GM18507 (cell line): ENCODE measurements at regions not wholly inside any gene's neighbourhood (a gene's known extent, or its start where the extent isn't known, plus 50 kb on each side); places are given as distances from the start of the nearest gene placed in this dataset.
"Not testable (repeated sequence)": the region's sequence is repeated elsewhere in the genome, so short reads cannot be mapped to it uniquely, and the experiment has no call there.

ENCODE experiments used
- DNase-seq: peaks from one replicate; pipeline ENCODE4 v3.0.0; 2011; ENCODE audit warnings: low read depth; ENCODE audit not compliant: insufficient read length; ENCODE audit errors: extremely low spot score
- FAIRE-seq: peaks from 2 replicates; lab custom pipeline; 2011; peaks lifted over from hg19 to GRCh38; lab: Jason Lieb, UNC

DNA sequence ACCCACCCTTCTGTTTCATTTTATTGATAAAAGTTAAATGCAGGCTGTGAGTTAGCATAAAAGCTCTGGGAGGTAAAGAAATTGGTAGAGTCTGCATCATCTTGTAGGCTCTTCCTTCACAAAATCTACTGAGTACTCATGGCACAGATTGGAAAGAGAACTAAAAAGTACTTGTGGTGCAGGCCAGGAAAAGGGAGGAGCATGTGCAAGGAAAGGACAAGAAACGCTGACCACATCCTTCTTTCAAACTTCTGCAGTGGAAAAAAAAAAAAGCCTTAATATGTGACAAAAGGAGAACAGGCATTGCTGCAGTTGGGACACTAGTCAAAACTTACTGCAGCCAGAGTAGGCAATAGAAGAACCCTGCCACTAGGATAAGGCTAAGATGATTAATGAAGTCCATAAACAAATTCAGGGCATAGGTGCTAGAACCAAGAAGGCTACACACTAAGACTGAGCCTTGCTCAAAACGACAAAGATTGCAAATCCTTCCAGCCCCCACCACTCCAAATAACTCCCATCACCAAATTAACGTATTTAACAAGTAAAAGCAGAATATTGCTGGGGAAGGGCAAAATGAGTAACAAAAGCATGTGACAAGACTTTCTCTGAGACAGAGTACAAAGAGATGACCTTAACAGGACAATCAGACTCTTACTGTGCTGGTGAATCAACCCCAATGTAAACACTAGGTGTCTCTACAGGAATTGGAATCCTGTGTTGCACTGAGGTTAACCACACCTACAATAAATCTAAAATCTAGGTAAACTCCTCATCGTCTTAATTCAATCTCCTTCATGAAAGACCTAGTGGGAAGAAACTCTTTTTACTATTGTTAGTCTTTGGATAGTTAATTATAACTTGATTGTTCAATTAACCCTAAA, 1024.8 kb downstream of the TLE1 start:
- FAIRE-seq (no peak), DNase-seq (no peak)

DNA sequence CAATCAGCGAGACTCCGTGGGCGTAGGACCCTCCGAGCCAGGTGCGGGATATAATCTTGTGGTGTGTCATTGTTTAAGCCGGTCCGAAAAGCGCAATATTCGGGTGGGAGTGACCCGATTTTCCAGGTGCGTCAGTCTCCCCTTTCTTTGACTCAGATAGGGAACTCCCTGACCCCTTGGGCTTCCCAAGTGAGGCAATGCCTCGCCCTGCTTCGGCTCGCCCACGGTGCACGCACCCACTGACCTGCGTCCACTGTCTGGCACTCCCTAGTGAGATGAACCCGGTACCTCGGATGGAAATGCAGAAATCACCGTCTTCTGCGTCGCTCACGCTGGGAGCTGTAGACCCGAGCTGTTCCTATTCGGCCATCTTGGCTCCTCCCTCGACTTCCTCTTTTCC, 1029.6 kb downstream of the TLE1 start:
- not testable (repeated sequence) for DNase-seq, FAIRE-seq

DNA sequence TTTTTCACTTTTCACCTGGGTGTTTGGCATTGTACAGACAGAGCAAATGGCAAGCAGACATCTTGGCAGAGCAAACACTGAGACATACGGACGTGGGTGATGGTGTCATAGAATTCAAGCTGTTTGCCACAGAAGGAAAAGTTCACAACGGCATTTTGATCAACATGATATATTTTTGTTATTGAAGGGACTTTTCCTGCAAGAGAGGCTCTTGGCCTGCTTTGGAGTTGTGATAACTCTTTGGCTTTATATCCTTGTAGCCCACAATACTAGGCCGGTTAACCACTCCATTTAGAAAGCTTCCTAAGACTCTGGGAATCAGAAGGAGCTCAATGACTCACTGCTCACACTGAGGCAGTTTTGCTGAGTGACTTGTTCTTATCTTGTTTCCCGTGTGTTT, 1038.3 kb downstream of the TLE1 start:
- no peak for DNase-seq
- FAIRE-seq = no peak

- FAIRE-seq (no peak), DNase-seq (no peak)
These were observed 1039.9 kb downstream of the TLE1 start for GRCh38 chr9:80649496-80649895.

GRCh38 chr9:80649001-80649420, 1040.3 kb downstream of the TLE1 start:
- no peak for DNase-seq
- FAIRE-seq = no peak

DNA sequence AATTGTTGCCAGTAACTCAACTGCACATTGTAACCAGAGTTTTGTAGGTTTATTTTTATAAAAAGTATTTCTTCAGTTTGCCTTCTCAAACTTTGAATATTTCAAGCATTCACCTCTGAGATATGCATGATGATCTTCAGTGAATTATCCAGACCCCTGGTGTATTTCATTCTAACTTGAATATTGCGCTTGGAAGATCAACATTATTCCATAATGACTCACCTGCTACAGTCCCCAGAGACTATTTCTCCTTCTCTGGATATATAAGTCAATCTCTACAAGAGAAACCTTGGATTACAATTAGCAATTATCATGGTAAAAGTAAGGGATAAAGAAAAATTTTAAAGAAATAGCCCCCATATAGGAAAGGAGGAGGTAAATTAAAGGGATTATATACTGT, 1041.0 kb downstream of the TLE1 start:
- FAIRE-seq = no peak
- DNase-seq = no peak

DNA sequence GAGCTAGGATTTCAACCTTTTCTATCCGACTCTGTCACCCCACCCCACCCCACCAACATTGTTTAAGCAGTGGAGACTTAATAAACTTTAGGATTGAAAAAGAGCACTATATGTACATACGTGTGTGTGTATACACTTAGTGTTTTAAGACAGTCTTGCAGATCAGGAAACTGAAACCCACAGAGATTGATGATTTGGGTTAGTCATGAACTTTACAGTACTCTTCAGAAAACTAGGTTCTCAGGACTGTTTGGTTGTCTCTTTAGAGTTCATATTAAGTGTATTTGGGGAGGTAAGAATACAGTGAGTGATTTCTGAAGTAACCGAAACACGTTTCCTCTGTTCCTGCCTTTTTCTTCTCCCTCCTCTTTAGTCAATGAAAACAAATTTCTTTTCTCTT, 1043.1 kb downstream of the TLE1 start:
- FAIRE-seq (no peak), DNase-seq (no peak)

DNA sequence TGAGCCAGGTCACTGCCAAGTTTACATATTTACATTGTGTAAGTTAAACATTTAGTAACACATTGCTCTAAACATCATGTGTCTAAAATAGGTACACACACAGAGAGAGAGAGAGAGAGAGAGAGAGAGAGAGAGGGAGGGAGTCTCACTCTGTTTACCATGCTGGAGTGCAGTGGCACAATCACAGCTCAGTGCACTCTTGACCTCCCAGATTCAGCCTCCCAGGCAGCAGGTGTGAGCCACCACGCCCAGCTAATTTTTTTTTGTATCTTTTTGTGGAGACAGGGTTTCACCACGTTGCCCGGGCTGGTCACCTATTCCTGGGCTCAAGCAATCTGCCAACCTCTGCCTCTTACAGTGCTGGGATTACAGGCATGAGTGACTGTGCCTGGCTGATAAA, 1045.3 kb downstream of the TLE1 start:
- DNase-seq (no peak), FAIRE-seq (no peak)

DNA sequence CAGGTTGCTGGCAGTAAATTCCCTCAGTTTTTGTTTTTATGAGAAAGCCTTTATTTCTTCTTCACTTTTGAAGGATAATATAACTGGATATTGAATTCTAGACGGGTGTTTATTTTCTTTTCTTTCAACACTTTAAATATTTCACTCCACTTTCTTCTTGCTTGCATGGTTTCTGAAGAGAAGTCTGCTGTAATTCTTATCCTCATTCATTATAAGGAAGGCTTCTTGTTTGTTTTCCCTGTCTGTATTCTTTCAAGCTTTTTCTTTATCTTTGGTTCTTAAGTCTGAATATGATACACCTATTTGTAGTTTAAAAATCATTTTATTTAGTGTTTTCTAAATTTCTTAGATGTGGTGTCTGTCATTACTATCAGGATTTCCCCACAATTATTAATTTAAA, 1054.3 kb downstream of the TLE1 start:
- FAIRE-seq (no peak), DNase-seq (no peak)

GRCh38 chr9:80632041-80632440, 1057.3 kb downstream of the TLE1 start:
- DNase-seq = no peak
- FAIRE-seq = no peak

GRCh38 chr9:80622508-80622907, 1050.7 kb downstream of the TLE4 start:
- no peak for FAIRE-seq

DNA sequence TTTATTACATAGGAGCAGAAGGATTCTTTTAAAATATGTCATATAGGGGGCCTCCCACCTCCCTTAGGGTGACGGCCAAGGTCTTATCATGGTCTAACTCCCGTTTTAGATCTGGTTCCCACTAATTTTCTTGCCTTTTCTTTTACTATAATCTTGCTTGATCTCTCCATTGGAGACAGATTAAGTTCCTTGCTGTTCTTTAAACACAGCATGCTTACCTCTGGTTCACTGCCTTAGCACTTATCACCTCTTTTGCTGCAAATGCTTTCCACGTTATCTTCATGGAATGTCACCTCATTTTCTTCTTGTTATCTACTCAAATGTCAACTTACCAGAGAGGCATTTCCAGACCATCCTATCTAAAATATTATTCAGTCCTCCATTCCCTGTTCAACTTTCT, 1047.6 kb downstream of the TLE4 start:
- FAIRE-seq = no peak
- no peak for DNase-seq

More at GRCh38 chr9:80622508-80622907, 1050.7 kb downstream of the TLE4 start:
- DNase-seq = no peak

GRCh38 chr9:80615964-80616363, 1044.2 kb downstream of the TLE4 start:
- FAIRE-seq (no peak), DNase-seq (no peak)

DNA sequence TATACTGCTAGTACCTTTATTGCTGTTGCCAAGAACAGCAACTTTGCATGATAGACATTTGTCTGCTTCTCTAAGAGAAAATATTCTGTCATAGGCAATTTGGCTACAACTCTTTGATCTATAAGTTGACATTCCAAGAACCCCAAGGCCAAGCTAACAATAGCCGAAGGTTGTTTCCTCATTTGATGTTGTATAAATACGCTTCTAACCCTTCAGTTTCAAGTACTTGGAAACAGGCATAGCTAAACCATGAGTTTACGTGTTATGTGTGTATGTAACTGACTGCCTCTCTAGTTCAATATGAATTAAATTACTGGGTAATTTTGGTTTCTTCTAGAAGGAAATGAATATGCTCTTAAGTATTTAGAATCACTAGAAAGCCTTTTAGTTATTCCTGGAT, 1034.0 kb downstream of the TLE4 start:
- no peak for DNase-seq
- no peak for FAIRE-seq

DNA sequence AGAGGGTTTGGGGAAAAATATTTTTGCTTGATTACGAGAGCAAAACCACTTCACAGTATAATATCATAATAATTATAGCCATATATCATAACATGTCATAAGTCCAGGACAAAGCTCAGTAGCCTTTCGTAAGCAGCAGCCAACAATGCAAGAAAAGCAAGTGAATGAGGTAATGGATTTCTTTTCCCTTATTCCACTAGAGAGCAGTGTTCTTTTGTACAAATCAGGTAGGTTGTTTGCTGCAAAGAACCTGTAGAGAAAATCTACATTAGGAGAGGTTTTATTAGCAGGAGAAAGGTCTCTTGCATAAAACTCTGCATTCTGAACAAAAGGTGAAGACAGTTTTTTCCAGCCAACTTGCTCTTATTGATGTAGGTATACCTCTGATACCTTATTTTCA, 1033.4 kb downstream of the TLE4 start:
- DNase-seq (no peak), FAIRE-seq (no peak)

DNA sequence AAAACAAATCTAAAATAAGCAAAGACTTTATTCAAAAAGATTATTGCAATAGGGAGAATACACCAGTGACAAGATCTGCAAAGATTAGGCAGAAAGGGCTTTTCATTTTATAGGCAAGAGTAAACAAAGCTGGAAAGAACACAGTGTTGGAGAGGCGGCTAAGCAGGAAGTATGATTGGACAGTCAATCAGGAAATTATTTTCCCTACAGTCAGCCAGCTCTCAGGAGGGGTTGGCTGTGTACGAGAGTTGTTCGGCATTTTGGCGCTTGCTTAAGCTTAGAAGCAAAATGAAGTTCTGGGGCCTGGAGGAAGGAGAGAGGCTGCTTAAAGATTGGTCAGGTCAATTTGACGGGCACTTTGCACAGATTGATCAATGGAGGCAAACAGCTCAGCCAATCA, 1030.5 kb downstream of the TLE4 start:
- FAIRE-seq = no peak

GRCh38 chr9:80596579-80596978, 1024.8 kb downstream of the TLE4 start:
- DNase-seq (no peak), FAIRE-seq (no peak)

More for the DNA sequence above, 1030.5 kb downstream of the TLE4 start:
- DNase-seq = no peak

DNA sequence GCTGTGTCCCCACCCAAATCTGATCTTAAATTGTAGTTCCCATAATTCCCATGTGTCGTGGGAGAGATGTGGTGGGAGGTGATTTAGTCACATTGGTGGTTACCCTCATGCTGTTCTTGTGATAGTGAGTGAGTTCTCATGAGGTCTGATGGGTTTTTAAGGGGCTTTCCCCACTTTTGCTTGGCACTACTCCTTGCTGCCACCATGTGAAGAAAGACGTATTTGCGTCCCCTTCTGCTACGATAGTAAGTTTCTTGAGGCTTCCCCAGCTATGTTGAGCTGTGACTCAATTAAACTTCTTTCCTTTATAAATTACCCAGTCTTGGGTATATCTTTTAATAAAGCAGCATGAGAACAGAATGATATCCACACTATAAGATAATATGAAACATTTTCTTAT, 1023.4 kb downstream of the TLE4 start:
- DNase-seq = no peak
- FAIRE-seq = no peak

- FAIRE-seq (no peak), DNase-seq (no peak)
These were observed 1020.6 kb downstream of the TLE4 start for GRCh38 chr9:80592413-80592812.

- no peak for DNase-seq
- no peak for FAIRE-seq
These were observed 1015.1 kb downstream of the TLE4 start for GRCh38 chr9:80586786-80587330.

DNA sequence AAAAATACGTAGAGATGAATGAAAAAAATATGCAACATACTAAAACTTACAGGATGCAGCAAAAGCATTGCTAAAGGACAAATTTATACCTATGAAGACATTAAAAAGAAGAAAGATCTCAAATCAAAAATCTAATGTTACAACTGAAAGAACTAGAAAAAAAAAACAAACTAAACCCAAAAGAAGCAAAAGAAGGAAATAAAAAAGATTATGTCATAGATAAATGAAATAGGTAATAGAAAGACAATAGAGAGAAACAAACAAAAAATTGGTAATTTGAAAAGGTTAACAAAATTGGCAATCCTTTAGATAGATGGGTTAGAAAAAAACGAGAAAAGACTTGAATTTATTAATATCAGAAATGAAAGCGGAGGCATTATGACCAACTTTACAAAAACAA, 1000.2 kb downstream of the TLE4 start:
- DNase-seq = no peak
- no peak for FAIRE-seq
